ENCODE measurements at regions not wholly inside any gene's neighbourhood (a gene's known extent, or its start where the extent isn't known, plus 50 kb on each side); places are given as distances from the start of the nearest gene placed in this dataset.
A peak's percentile ranks its signal among the peaks of the same experiment; 100 is the strongest.

- H3K9me3 ChIP-seq (ENCODE audit: insufficient read depth, low read depth) = no peaks in the 10 kb centered on the region
- no peaks in the 10 kb centered on the region for H4K20me1 ChIP-seq (ENCODE audit: insufficient read depth)
- peaks cover 14% of the 10 kb centered on the region for H3F3A ChIP-seq (ENCODE audit: insufficient read depth, low read depth)
- H3K79me2 ChIP-seq (ENCODE audit: low read depth) = peaks cover 40% of the 10 kb centered on the region
- no peaks in the 10 kb centered on the region for H3K27me3 ChIP-seq (ENCODE audit: insufficient read depth, low read depth)
- ChIA-PET CTCF (no interaction called here), POLR2A (ENCODE audit: unreplicated experiment) (no interaction called here)
- TF ChIP-seq EZH2 (IDR thresholded peaks at IDR 0.05; ENCODE audit: low read depth) = no peak
- TF ChIP-seq, protein P1, sequence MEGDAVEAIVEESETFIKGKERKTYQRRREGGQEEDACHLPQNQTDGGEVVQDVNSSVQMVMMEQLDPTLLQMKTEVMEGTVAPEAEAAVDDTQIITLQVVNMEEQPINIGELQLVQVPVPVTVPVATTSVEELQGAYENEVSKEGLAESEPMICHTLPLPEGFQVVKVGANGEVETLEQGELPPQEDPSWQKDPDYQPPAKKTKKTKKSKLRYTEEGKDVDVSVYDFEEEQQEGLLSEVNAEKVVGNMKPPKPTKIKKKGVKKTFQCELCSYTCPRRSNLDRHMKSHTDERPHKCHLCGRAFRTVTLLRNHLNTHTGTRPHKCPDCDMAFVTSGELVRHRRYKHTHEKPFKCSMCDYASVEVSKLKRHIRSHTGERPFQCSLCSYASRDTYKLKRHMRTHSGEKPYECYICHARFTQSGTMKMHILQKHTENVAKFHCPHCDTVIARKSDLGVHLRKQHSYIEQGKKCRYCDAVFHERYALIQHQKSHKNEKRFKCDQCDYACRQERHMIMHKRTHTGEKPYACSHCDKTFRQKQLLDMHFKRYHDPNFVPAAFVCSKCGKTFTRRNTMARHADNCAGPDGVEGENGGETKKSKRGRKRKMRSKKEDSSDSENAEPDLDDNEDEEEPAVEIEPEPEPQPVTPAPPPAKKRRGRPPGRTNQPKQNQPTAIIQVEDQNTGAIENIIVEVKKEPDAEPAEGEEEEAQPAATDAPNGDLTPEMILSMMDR (conservative IDR thresholded peaks at IDR 0.05) = no peak
- H3K4me3 ChIP-seq = no peak overlapping the region
- no peaks in the 10 kb centered on the region for H3K36me3 ChIP-seq (ENCODE audit: low read depth)
- no peaks in the 10 kb centered on the region for H3K9me2 ChIP-seq (ENCODE audit: insufficient read depth)
- H2AFZ ChIP-seq = no peak overlapping the region
- intact Hi-C loops (cut with micrococcal nuclease; ENCODE audit: unreplicated experiment) = no loop called here
- peaks cover 16% of the 10 kb centered on the region for H3K4me1 ChIP-seq (replicated peaks; ENCODE audit: insufficient read depth)
- BruUV-seq (replicated peaks) = no TSS peak
- no peak overlapping the region for H3K4me2 ChIP-seq
- DNase-seq = no peak
- no peak overlapping the region for H3K27ac ChIP-seq
Observed at GRCh38 chr13:50119591-50119990, 104.3 kb downstream of the KCNRG start.

- ChIA-PET POLR2A (ENCODE audit: unreplicated experiment) (no interaction called here), CTCF (no interaction called here)
- no peaks in the 10 kb centered on the region for H3K9me2 ChIP-seq (ENCODE audit: insufficient read depth)
- peak overlapping the region; percentile 91; the same call in 1 of the 2 replicates for H3K4me3 ChIP-seq
- intact Hi-C loops (cut with micrococcal nuclease; ENCODE audit: unreplicated experiment) = loop anchor here (10.0 kb wide), 1 partner anchor 552 kb away; no protein-coding TSS in a partner anchor
- peaks cover 21% of the 10 kb centered on the region for H3F3A ChIP-seq (ENCODE audit: insufficient read depth, low read depth)
- H3K27ac ChIP-seq = peak overlapping the region; percentile 80
- peaks cover 38% of the 10 kb centered on the region for H3K79me2 ChIP-seq (ENCODE audit: low read depth)
- H3K9me3 ChIP-seq (ENCODE audit: insufficient read depth, low read depth) = no peaks in the 10 kb centered on the region
- no peak for TF ChIP-seq EZH2 (IDR thresholded peaks at IDR 0.05; ENCODE audit: low read depth)
- TF ChIP-seq, protein P1 (conservative IDR thresholded peaks at IDR 0.05) = no peak
- no peak overlapping the region for H2AFZ ChIP-seq
- H4K20me1 ChIP-seq (ENCODE audit: insufficient read depth) = no peaks in the 10 kb centered on the region
- H3K4me1 ChIP-seq (replicated peaks; ENCODE audit: insufficient read depth) = peaks cover 24% of the 10 kb centered on the region
- peak overlapping the region; percentile 87 for H3K4me2 ChIP-seq
- BruUV-seq (replicated peaks) = no TSS peak
- no peaks in the 10 kb centered on the region for H3K27me3 ChIP-seq (ENCODE audit: insufficient read depth, low read depth)
- DNase-seq = no peak
- no peaks in the 10 kb centered on the region for H3K36me3 ChIP-seq (ENCODE audit: low read depth)
Observed at GRCh38 chr13:50122455-50122854, 107.2 kb downstream of the KCNRG start.

DNA sequence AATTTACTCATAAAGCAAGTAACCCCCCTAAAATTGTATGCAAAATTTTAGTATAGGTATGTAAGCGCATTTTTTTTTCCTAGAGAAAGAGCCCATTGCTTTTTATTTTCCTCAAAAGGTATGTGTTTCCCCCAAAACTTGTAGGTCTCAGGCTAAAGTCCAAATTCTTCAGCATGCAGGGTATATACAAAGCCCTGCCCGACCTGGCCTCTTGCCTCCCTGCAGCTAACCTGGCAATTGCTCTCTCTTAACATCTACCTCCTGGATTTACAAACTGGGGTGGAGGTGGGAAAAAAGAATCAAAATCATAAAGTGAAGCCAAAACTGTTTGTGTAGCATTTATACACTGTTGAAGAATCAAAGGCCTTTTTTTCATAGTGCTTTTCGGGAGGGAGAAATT, 107.8 kb downstream of the KCNRG start:
- Histone ChIP-seq H3K4me1 (replicated peaks; ENCODE audit: insufficient read depth) (peaks cover 24% of the 10 kb centered on the region), H3K36me3 (ENCODE audit: low read depth) (no peaks in the 10 kb centered on the region), H2AFZ (no peak overlapping the region), H3F3A (ENCODE audit: insufficient read depth, low read depth) (peaks cover 21% of the 10 kb centered on the region), H3K27me3 (ENCODE audit: insufficient read depth, low read depth) (no peaks in the 10 kb centered on the region), H3K9me3 (ENCODE audit: insufficient read depth, low read depth) (no peaks in the 10 kb centered on the region), H3K27ac (peak overlapping the region; percentile 80), H3K79me2 (ENCODE audit: low read depth) (peaks cover 38% of the 10 kb centered on the region), H3K4me2 (peak overlapping the region; percentile 87), H3K9me2 (ENCODE audit: insufficient read depth) (no peaks in the 10 kb centered on the region), H4K20me1 (ENCODE audit: insufficient read depth) (no peaks in the 10 kb centered on the region), H3K4me3 (peak overlapping the region; percentile 91)
- ChIA-PET POLR2A (ENCODE audit: unreplicated experiment) (no interaction called here), CTCF (no interaction called here)
- no peak for TF ChIP-seq EZH2 (IDR thresholded peaks at IDR 0.05; ENCODE audit: low read depth)
- TF ChIP-seq, protein P1 (conservative IDR thresholded peaks at IDR 0.05) = no peak
- no TSS peak for BruUV-seq (replicated peaks)
- DNase-seq = no peak
- intact Hi-C loops (cut with micrococcal nuclease; ENCODE audit: unreplicated experiment) = loop anchor here (10.0 kb wide), 1 partner anchor 552 kb away; no protein-coding TSS in a partner anchor

Measured in PC-9 (cell line).